B cell (primary cell): ENCODE measurements at regions not wholly inside any gene's neighbourhood (a gene's known extent, or its start where the extent isn't known, plus 50 kb on each side); places are given as distances from the start of the nearest gene placed in this dataset.

ENCODE experiments used
- ATAC-seq: fragments of 200-7000 bp; cut with Tn5 transposase; one replicate; pipeline ENCODE4 v1.10.0; 2021; ENCODE audit warnings: low read depth, mild to moderate bottlenecking, moderate number of reproducible peaks, moderate library complexity
- CTCF ChIA-PET: fragments of 350-600 bp; sonication (Branson Sonifier 250); formaldehyde crosslinking; loops from one replicate; lab custom pipeline; 2021; ENCODE audit warnings: antibody characterized with exemption, inconsistent platforms; lab: Charles Lee
- POLR2A ChIA-PET: fragments of 350-600 bp; sonication (Branson Sonifier 250); formaldehyde crosslinking; loops from one replicate; lab custom pipeline; 2021; ENCODE audit warnings: antibody characterized with exemption; lab: Charles Lee
- DNase-seq: peaks from one replicate; pipeline ENCODE4 v3.0.0; 2013
- H2AFZ ChIP-seq: 2 replicates; pipeline ENCODE4 v1.6.1; 2012; ENCODE audit warnings: mild to moderate bottlenecking, low read depth, low read length; ENCODE audit not compliant: insufficient read depth, poor library complexity, severe bottlenecking
- H3K27ac ChIP-seq, 2 donors: 1 replicate in 1 of 2; 2 replicates in 1 of 2; pipeline ENCODE4 v1.5.1; 2012 to 2013; ENCODE audit warnings: low read length in 2 of 2, mild to moderate bottlenecking in 2 of 2, moderate library complexity in 1 of 2
- H3K27me3 ChIP-seq, 4 experiments: fragments of 200-600 bp in 1 of 4; sonication (generic) in 1 of 4; replicated peaks in 1 of 4; 1 replicate in 2 of 4; 2 replicates in 2 of 4; pipeline versions ENCODE4 v1.6.1 to v1.7.0; 2013 to 2016; ENCODE audit warnings: low read length in 3 of 4, mild to moderate bottlenecking in 2 of 4, mixed read lengths in 1 of 4, moderate library complexity in 1 of 4; ENCODE audit not compliant: insufficient read depth in 4 of 4, control insufficient read depth in 3 of 4; ENCODE audit errors: control extremely low read depth in 1 of 4
- H3K36me3 ChIP-seq, 2 experiments: replicated peaks in 1 of 2; 1 replicate in 1 of 2; 2 replicates in 1 of 2; pipeline versions ENCODE4 v1.6.1 to v1.7.1; 2013; ENCODE audit warnings: low read length in 1 of 2; ENCODE audit not compliant: insufficient read depth in 2 of 2, control insufficient read depth in 1 of 2; ENCODE audit errors: control extremely low read depth in 1 of 2, extremely low read depth in 1 of 2
- H3K4me1 ChIP-seq, 2 donors: fragments of 200-600 bp in 1 of 2; sonication (generic) in 1 of 2; 1 replicate in 1 of 2; 2 replicates in 1 of 2; pipeline versions ENCODE4 v1.5.1 to v1.6.1; 2013 to 2017; ENCODE audit warnings: low read length in 2 of 2; ENCODE audit not compliant: control insufficient read depth in 2 of 2, insufficient read depth in 2 of 2
- H3K4me2 ChIP-seq: replicated peaks from 2 replicates; pipeline ENCODE3; 2012; ENCODE audit warnings: mild to moderate bottlenecking, low read depth, low read length; ENCODE audit not compliant: poor library complexity, severe bottlenecking
- H3K4me3 ChIP-seq, 5 experiments: fragments of 200-600 bp in 1 of 5; sonication (generic) in 1 of 5; 1 replicate in 3 of 5; 2 replicates in 2 of 5; pipeline versions ENCODE4 v1.5.1 to v1.7.0; 2011 to 2016; ENCODE audit warnings: low read length in 4 of 5, mild to moderate bottlenecking in 4 of 5, low read depth in 2 of 5, control low read depth in 1 of 5, moderate library complexity in 1 of 5; ENCODE audit not compliant: insufficient read depth in 1 of 5; ENCODE audit errors: control extremely low read depth in 1 of 5, extremely low read depth in 1 of 5
- H3K79me2 ChIP-seq: fragments of 200-600 bp; sonication (generic); one replicate; pipeline ENCODE4 v1.6.0; 2016; ENCODE audit warnings: low read length; ENCODE audit not compliant: control insufficient read depth, insufficient read depth
- H3K9ac ChIP-seq: fragments of 200-600 bp; sonication (generic); 2 replicates; pipeline ENCODE4 v1.6.1; 2017; ENCODE audit warnings: mild to moderate bottlenecking, low read length, moderate library complexity
- H3K9me3 ChIP-seq, 3 donors: one replicate each; pipeline versions ENCODE4 v1.6.1 to v1.7.1; 2013; ENCODE audit warnings: low read length in 2 of 3; ENCODE audit not compliant: control insufficient read depth in 2 of 3, insufficient read depth in 1 of 3; ENCODE audit errors: control extremely low read depth in 1 of 3
- H4K20me1 ChIP-seq: 2 replicates; pipeline ENCODE4 v1.6.0; 2012; ENCODE audit warnings: mild to moderate bottlenecking, low read length; ENCODE audit not compliant: insufficient read depth, control insufficient read depth, poor library complexity, severe bottlenecking
- H3K27ac Mint-ChIP-seq: one replicate; pipeline ENCODE4 v1.8.0; 2021; ENCODE audit warnings: mixed read lengths
- H3K27me3 Mint-ChIP-seq: one replicate; pipeline ENCODE4 v1.8.0; 2021; ENCODE audit warnings: mixed read lengths
- H3K4me1 Mint-ChIP-seq: one replicate; pipeline ENCODE4 v1.8.0; 2021; ENCODE audit warnings: mixed read lengths
- H3K4me3 Mint-ChIP-seq: one replicate; pipeline ENCODE4 v1.8.0; 2021; ENCODE audit warnings: mixed read lengths
- H3K9me3 Mint-ChIP-seq: one replicate; pipeline ENCODE4 v1.8.0; 2022; ENCODE audit warnings: mixed read lengths; ENCODE audit not compliant: insufficient read depth
- EZH2 ChIP-seq: IDR thresholded peaks from 2 replicates; pipeline ENCODE4 v1.6.1; 2012; ENCODE audit warnings: borderline replicate concordance, low read depth, mild to moderate bottlenecking, moderate library complexity, low read length; ENCODE audit not compliant: insufficient read depth, poor library complexity, severe bottlenecking
- WGBS: methylation state at CpG from one replicate; pipeline ENCODE4 v1.1.5; 2013; ENCODE audit warnings: missing lambda C conversion rate; ENCODE audit not compliant: insufficient coverage; 5-methylcytosine and 5-hydroxymethylcytosine counted together
- intact Hi-C: fragments of 100-400 bp; cut with micrococcal nuclease; formaldehyde crosslinking; loops from one replicate; pipeline ENCODE4 v1.10.0; 2022
- TF ChIP-seq, protein P1 (sequence below): fragments of 200-600 bp; IDR thresholded peaks from one replicate; pipeline ENCODE4 v1.8.0; 2022; ENCODE audit warnings: antibody characterized with exemption, mild to moderate bottlenecking

DNA sequence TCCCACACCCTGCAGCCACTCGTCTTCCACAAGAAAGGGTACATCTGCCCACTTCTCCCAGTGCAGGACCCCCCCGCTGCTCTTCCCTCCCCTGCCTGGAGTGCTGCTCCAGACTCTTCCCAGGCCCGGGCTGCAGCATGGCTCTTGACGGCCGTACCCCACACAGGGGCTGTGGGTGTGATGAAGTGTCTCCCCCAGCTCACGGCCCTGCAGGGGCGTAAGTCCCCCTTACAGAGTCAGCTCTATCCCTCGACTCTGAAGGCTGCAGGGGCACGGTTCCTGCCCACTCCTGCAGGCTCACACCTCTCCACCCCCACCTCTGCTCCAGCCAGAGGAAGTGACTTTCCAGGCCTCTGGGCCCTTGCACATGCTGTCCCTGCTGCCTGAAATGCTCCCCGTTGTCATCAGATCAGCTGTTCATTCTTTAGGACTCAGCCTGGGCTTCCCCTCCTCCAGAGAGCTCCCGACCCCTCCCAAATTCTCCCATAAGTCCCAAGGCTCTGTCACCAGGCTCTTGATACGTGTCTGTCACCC lies 180.6 kb upstream of the IER5L start:
- H3K9ac ChIP-seq, result no peak overlapping the region
- peaks cover 33% of the 10 kb centered on the region for H3K27me3 Mint-ChIP-seq
- no peak for TF ChIP-seq EZH2
- TF ChIP-seq, protein P1, sequence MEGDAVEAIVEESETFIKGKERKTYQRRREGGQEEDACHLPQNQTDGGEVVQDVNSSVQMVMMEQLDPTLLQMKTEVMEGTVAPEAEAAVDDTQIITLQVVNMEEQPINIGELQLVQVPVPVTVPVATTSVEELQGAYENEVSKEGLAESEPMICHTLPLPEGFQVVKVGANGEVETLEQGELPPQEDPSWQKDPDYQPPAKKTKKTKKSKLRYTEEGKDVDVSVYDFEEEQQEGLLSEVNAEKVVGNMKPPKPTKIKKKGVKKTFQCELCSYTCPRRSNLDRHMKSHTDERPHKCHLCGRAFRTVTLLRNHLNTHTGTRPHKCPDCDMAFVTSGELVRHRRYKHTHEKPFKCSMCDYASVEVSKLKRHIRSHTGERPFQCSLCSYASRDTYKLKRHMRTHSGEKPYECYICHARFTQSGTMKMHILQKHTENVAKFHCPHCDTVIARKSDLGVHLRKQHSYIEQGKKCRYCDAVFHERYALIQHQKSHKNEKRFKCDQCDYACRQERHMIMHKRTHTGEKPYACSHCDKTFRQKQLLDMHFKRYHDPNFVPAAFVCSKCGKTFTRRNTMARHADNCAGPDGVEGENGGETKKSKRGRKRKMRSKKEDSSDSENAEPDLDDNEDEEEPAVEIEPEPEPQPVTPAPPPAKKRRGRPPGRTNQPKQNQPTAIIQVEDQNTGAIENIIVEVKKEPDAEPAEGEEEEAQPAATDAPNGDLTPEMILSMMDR, result no peak
- H3K36me3 ChIP-seq, result no peaks in the 10 kb centered on the region
- peaks cover 5% of the 10 kb centered on the region for H3K4me1 Mint-ChIP-seq
- 88% methylated on average over 9 of the region's 12 CpGs for WGBS
- H3K27ac Mint-ChIP-seq, result no peak overlapping the region
- H3K4me3 ChIP-seq, result no peak overlapping the region
- H3K4me2 ChIP-seq, result no peak overlapping the region
- intact Hi-C loops, result no loop called here
- no peak overlapping the region for H3K27ac ChIP-seq
- CTCF ChIA-PET, result interaction anchor here (1.8 kb wide), 1 partner anchor 227 kb away, joined by 5 read pairs; no protein-coding TSS in a partner anchor
- no peak overlapping the region for H2AFZ ChIP-seq
- H3K9me3 ChIP-seq, result peaks cover 0 to 15% (median 7%) of the 10 kb centered on the region in 3 donors
- no peaks in the 10 kb centered on the region for H4K20me1 ChIP-seq
- H3K27me3 ChIP-seq, result peaks cover 0 to 9% (median under 1%) of the 10 kb centered on the region in 4 experiments
- peaks cover 4% of the 10 kb centered on the region for H3K9me3 Mint-ChIP-seq
- no peak overlapping the region for H3K4me3 Mint-ChIP-seq
- DNase-seq, result no peak
- no peaks in the 10 kb centered on the region for H3K79me2 ChIP-seq
- ATAC-seq, result no peak
- peaks cover 7 to 8% of the 10 kb centered on the region in 2 donors for H3K4me1 ChIP-seq
- POLR2A ChIA-PET, result no interaction called here

GRCh38 chr9:129357773-129358245 lies 179.7 kb upstream of the IER5L start:
- DNase-seq (no peak), ATAC-seq (no peak)
- Histone ChIP-seq H3K27ac (no peak overlapping the region), H3K79me2 (no peaks in the 10 kb centered on the region), H3K27me3 (peaks cover 0 to 14% (median 2%) of the 10 kb centered on the region in 4 experiments), H4K20me1 (no peaks in the 10 kb centered on the region), H3K36me3 (no peaks in the 10 kb centered on the region), H3K9me3 (peaks cover 0 to 15% (median 7%) of the 10 kb centered on the region in 3 donors), H2AFZ (no peak overlapping the region), H3K4me2 (no peak overlapping the region), H3K4me3 (no peak overlapping the region), H3K9ac (no peak overlapping the region), H3K4me1 (peaks cover 7 to 8% of the 10 kb centered on the region in 2 donors)
- CTCF ChIA-PET, result no interaction called here
- POLR2A ChIA-PET, result no interaction called here
- Mint-ChIP-seq H3K4me1 (peaks cover 5% of the 10 kb centered on the region), H3K4me3 (no peak overlapping the region), H3K27me3 (peaks cover 37% of the 10 kb centered on the region), H3K27ac (no peak overlapping the region), H3K9me3 (peaks cover 4% of the 10 kb centered on the region)
- 91% methylated on average over 4 of the region's 6 CpGs for WGBS
- intact Hi-C loops, result no loop called here
- TF ChIP-seq EZH2, result no peak
- TF ChIP-seq, protein P1, result no peak
